Islet of Langerhans (tissue), 1 donor: ENCODE measurements at regions not wholly inside any gene's neighbourhood (a gene's known extent, or its start where the extent isn't known, plus 50 kb on each side); places are given as distances from the start of the nearest gene placed in this dataset.
"Not testable (repeated sequence)": the region's sequence is repeated elsewhere in the genome, so short reads cannot be mapped to it uniquely, and the experiment has no call there.

Source experiments
- FAIRE-seq: peaks from one replicate; lab custom pipeline; 2011; peaks lifted over from hg19 to GRCh38; lab: Jason Lieb, UNC

- not testable (repeated sequence) for FAIRE-seq
Measured at GRCh38 chr4:130012806-130013205, 916.9 kb downstream of the C4orf33 start.

GRCh38 chr4:130021706-130022105 is 925.8 kb downstream of the C4orf33 start:
- no peak for FAIRE-seq

GRCh38 chr4:130023088-130023487 is 927.1 kb downstream of the C4orf33 start:
- FAIRE-seq, result no peak

GRCh38 chr4:130025701-130026100 is 929.7 kb downstream of the C4orf33 start:
- FAIRE-seq, result no peak

GRCh38 chr4:130026185-130026584 is 930.2 kb downstream of the C4orf33 start:
- no peak for FAIRE-seq

GRCh38 chr4:130027973-130028372 is 932.0 kb downstream of the C4orf33 start:
- FAIRE-seq, result no peak

GRCh38 chr4:130028552-130028951 is 932.6 kb downstream of the C4orf33 start:
- FAIRE-seq, result no peak

GRCh38 chr4:130029442-130029841 is 933.5 kb downstream of the C4orf33 start:
- no peak for FAIRE-seq

- FAIRE-seq, result no peak
Measured at GRCh38 chr4:130031858-130032257, 935.9 kb downstream of the C4orf33 start.

GRCh38 chr4:130033657-130034056 is 937.7 kb downstream of the C4orf33 start:
- not testable (repeated sequence) for FAIRE-seq

- FAIRE-seq, result no peak
Measured at GRCh38 chr4:130034876-130035275, 938.9 kb downstream of the C4orf33 start.

GRCh38 chr4:130035391-130035790 is 939.4 kb downstream of the C4orf33 start:
- no peak for FAIRE-seq

GRCh38 chr4:130037866-130038265 is 941.9 kb downstream of the C4orf33 start:
- not testable (repeated sequence) for FAIRE-seq

GRCh38 chr4:130038540-130038939 is 942.6 kb downstream of the C4orf33 start:
- not testable (repeated sequence) for FAIRE-seq

GRCh38 chr4:130043732-130044160 is 947.8 kb downstream of the C4orf33 start:
- FAIRE-seq, result peak; percentile 45

GRCh38 chr4:130044788-130045531 is 949.0 kb downstream of the C4orf33 start:
- no peak for FAIRE-seq

- FAIRE-seq, result no peak
Measured at GRCh38 chr4:130053723-130054122, 957.8 kb downstream of the C4orf33 start.

- FAIRE-seq, result no peak
Measured at GRCh38 chr4:130054908-130055307, 959.0 kb downstream of the C4orf33 start.

GRCh38 chr4:130056286-130056685 is 960.3 kb downstream of the C4orf33 start:
- FAIRE-seq, result no peak

- no peak for FAIRE-seq
Measured at GRCh38 chr4:130064471-130064870, 968.5 kb downstream of the C4orf33 start.

GRCh38 chr4:130067419-130067818 is 971.5 kb downstream of the C4orf33 start:
- FAIRE-seq, result no peak

- no peak for FAIRE-seq
Measured at GRCh38 chr4:130068072-130068471, 972.1 kb downstream of the C4orf33 start.

- FAIRE-seq, result no peak
Measured at GRCh38 chr4:130071746-130072145, 975.8 kb downstream of the C4orf33 start.

- FAIRE-seq, result peak; percentile 96
Measured at GRCh38 chr4:130073145-130073790, 977.3 kb downstream of the C4orf33 start.
